ENCODE measurements at regions not wholly inside any gene's neighbourhood (a gene's known extent, or its start where the extent isn't known, plus 50 kb on each side); places are given as distances from the start of the nearest gene placed in this dataset.

- Histone ChIP-seq H3K36me3 (ENCODE audit: control insufficient read depth in 4 of 4, insufficient read depth in 4 of 4, low read length in 4 of 4) (no peaks in the 10 kb centered on the region), H3K27ac (ENCODE audit: low read depth in 1 of 2, low read length in 1 of 2) (no peak overlapping the region), H3K4me1 (ENCODE audit: control insufficient read depth in 5 of 5, insufficient read depth in 5 of 5, low read length in 5 of 5) (peaks cover 0 to 19% (median 0%) of the 10 kb centered on the region in 5 donors), H3K27me3 (ENCODE audit: control insufficient read depth in 3 of 3, insufficient read depth in 3 of 3, low read length in 2 of 3) (peaks cover 0 to 50% (median 22%) of the 10 kb centered on the region in 3 donors), H3K9me3 (ENCODE audit: control insufficient read depth in 4 of 4, insufficient read depth in 3 of 4, low read length in 3 of 4) (no peaks in the 10 kb centered on the region), H3K9ac (ENCODE audit: insufficient read depth in 1 of 2, low read length in 2 of 2) (no peak overlapping the region), H3K4me3 (no peak overlapping the region)
- WGBS, 2 donors = 9 to 21% methylated on average over 53 of the region's 53 CpGs
- ATAC-seq (ENCODE audit: insufficient read depth, low FRiP score) = no peak
- TF ChIP-seq, protein P1, sequence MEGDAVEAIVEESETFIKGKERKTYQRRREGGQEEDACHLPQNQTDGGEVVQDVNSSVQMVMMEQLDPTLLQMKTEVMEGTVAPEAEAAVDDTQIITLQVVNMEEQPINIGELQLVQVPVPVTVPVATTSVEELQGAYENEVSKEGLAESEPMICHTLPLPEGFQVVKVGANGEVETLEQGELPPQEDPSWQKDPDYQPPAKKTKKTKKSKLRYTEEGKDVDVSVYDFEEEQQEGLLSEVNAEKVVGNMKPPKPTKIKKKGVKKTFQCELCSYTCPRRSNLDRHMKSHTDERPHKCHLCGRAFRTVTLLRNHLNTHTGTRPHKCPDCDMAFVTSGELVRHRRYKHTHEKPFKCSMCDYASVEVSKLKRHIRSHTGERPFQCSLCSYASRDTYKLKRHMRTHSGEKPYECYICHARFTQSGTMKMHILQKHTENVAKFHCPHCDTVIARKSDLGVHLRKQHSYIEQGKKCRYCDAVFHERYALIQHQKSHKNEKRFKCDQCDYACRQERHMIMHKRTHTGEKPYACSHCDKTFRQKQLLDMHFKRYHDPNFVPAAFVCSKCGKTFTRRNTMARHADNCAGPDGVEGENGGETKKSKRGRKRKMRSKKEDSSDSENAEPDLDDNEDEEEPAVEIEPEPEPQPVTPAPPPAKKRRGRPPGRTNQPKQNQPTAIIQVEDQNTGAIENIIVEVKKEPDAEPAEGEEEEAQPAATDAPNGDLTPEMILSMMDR (IDR thresholded peaks at IDR 0.05; ENCODE audit: control extremely low read depth, extremely low read depth) = no peak
- peak in 1 of 3 donors; percentile 23 for DNase-seq
These were observed 219.8 kb upstream of the TOPAZ1 start for GRCh38 chr3:44021651-44022594.

DNA sequence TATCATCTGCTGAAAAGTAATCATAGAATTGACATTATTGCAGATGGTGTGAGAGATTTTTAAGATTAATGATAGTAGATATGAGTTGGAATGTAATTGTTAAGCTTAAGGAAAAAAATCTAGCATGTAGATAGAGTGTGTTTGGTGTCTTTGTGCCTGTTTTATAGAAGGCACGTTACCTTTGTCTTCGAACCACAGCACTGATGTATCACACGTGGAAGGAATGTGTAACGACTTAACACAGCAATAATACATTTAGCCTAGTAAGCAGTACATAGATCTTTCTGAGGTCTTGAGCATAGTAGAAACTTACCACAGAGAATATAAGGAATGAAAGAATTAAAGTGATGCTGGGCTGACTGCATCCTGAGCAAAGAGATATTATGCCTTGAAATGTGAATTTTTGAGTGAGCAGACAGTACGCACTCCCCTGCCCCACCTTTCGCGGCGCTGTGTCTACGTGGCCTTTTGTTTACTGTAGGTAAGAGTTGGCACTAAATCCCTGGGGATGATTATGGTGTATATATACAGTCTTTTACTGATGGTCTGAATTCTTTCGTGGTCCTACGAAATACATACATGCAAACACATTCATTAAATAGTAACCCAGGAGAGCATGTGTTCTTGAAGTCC, 217.6 kb upstream of the TOPAZ1 start:
- no peaks in the 10 kb centered on the region for H3K36me3 ChIP-seq (ENCODE audit: control insufficient read depth in 4 of 4, insufficient read depth in 4 of 4, low read length in 4 of 4)
- no peak overlapping the region for H3K27ac ChIP-seq (ENCODE audit: low read depth in 1 of 2, low read length in 1 of 2)
- WGBS, 2 donors = 87 to 88% methylated on average over 11 of the region's 11 CpGs
- no peak overlapping the region for H3K4me3 ChIP-seq
- no peak overlapping the region for H3K9ac ChIP-seq (ENCODE audit: insufficient read depth in 1 of 2, low read length in 2 of 2)
- TF ChIP-seq, protein P1 (IDR thresholded peaks at IDR 0.05; ENCODE audit: control extremely low read depth, extremely low read depth) = no peak
- ATAC-seq (ENCODE audit: insufficient read depth, low FRiP score) (no peak), DNase-seq (no peak)
- H3K27me3 ChIP-seq (ENCODE audit: control insufficient read depth in 3 of 3, insufficient read depth in 3 of 3, low read length in 2 of 3) = peaks cover 0 to 41% (median 22%) of the 10 kb centered on the region in 3 donors
- peaks cover 0 to 19% (median 0%) of the 10 kb centered on the region in 5 donors for H3K4me1 ChIP-seq (ENCODE audit: control insufficient read depth in 5 of 5, insufficient read depth in 5 of 5, low read length in 5 of 5)
- H3K9me3 ChIP-seq (ENCODE audit: control insufficient read depth in 4 of 4, insufficient read depth in 3 of 4, low read length in 3 of 4) = no peaks in the 10 kb centered on the region

GRCh38 chr3:44026220-44026865, 215.3 kb upstream of the TOPAZ1 start:
- Histone ChIP-seq H3K4me3 (no peak overlapping the region), H3K27me3 (ENCODE audit: control insufficient read depth in 3 of 3, insufficient read depth in 3 of 3, low read length in 2 of 3) (peaks cover 0 to 37% (median 20%) of the 10 kb centered on the region in 3 donors), H3K4me1 (ENCODE audit: control insufficient read depth in 5 of 5, insufficient read depth in 5 of 5, low read length in 5 of 5) (peaks cover 0 to 8% (median 0%) of the 10 kb centered on the region in 5 donors), H3K9ac (ENCODE audit: insufficient read depth in 1 of 2, low read length in 2 of 2) (no peak overlapping the region), H3K9me3 (ENCODE audit: control insufficient read depth in 4 of 4, insufficient read depth in 3 of 4, low read length in 3 of 4) (no peaks in the 10 kb centered on the region), H3K27ac (ENCODE audit: low read depth in 1 of 2, low read length in 1 of 2) (no peak overlapping the region), H3K36me3 (ENCODE audit: control insufficient read depth in 4 of 4, insufficient read depth in 4 of 4, low read length in 4 of 4) (no peaks in the 10 kb centered on the region)
- DNase-seq (no peak), ATAC-seq (ENCODE audit: insufficient read depth, low FRiP score) (no peak)
- WGBS, 2 donors = 32 to 56% methylated on average over 5 of the region's 5 CpGs
- TF ChIP-seq, protein P1 (IDR thresholded peaks at IDR 0.05; ENCODE audit: control extremely low read depth, extremely low read depth) = no peak

Measured in lung (tissue), 11 donors.